GM21381 (cell line): ENCODE measurements at regions not wholly inside any gene's neighbourhood (a gene's known extent, or its start where the extent isn't known, plus 50 kb on each side); places are given as distances from the start of the nearest gene placed in this dataset.

Experiments used
- ATAC-seq: cut with Tn5 transposase; IDR thresholded peaks from one replicate; pipeline ENCODE4 v1.9.1; 2021; ENCODE audit warnings: mild to moderate bottlenecking, moderate library complexity; ENCODE audit not compliant: unreplicated experiment

GRCh38 chr11:104609311-104610085, 288.8 kb downstream of the CASP12 start:
- peak; percentile 78 for ATAC-seq

GRCh38 chr11:104602643-104603042, 295.6 kb downstream of the CASP12 start:
- ATAC-seq, result no peak

DNA sequence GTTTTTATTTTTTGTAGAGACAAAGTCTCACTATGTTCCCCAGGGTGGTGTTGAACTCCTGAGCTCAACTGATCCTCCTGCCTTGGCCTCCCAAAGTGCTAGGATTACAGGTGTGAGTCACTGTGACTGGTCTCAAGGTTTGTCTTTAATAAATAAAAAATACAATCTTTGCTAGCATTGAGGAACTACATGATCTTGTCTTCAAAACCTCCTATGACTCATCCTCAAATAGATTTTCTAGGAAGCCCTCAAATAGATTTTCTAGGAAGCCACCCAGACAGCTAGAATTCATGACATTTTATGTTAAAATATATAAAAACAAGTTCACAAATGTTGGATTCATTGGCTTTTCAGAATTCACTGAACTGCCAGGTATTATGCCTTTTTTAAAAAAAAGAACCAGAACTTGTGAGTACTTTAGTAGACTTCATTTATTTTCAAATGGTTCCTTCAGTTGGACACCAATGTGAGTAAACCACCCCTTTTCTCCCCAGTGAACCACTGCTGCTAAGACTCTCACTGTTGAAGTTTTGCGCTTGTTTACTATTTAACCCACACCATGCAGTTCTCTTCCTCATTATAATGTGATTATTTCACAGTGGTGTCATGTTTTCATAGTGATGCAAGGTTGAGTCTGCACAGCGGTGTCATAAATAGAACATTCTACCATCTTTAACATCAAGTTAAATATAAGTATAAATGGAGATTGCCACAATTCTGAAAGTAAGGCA, 303.9 kb downstream of the CASP12 start:
- ATAC-seq, result no peak

DNA sequence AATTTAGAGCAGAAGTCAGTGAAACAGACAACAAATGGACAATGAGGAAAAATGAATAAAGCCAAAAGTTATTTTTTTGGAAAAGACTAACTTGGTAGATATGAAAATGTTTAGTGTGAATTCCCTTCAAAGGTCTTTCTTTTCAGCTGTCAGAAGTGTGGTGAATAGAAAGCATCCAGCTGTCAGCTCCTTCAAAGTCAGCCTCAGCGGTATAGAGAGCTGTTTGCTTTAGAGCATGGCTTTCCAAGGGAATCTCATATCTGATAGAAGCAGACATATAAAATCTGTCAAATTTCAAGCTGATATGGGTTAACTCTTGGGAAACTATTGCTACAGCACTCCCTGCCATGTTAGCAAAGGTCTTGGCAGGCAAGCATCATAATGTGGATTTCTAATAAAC, 309.3 kb downstream of the CASP12 start:
- ATAC-seq, result no peak

GRCh38 chr11:104588446-104588845, 309.8 kb downstream of the CASP12 start:
- no peak for ATAC-seq

DNA sequence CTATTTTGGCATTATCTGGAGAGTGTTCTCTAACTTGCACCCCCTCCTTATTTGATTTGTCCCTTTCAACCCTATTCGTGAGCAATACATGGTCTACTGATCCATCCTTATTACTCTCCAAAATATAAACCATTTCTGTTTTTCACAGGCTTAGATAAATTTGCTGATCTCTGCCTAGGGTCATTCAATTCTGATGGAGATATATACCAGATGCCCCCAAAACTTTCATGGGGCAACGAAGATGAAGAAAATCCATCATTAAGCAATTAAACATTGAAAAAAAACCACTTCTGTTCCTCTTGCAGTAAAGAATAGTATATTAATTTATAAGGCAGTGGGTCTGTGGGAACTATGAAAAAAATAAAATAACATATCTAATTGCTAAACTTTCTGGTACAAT, 313.4 kb downstream of the CASP12 start:
- ATAC-seq, result no peak

- ATAC-seq, result no peak
These were observed 314.4 kb downstream of the CASP12 start for GRCh38 chr11:104583857-104584256.

- no peak for ATAC-seq
These were observed 315.8 kb downstream of the CASP12 start for GRCh38 chr11:104582431-104582830.

GRCh38 chr11:104581246-104581980, 316.8 kb downstream of the CASP12 start:
- ATAC-seq, result no peak

- ATAC-seq, result no peak
These were observed 324.7 kb downstream of the CASP12 start for GRCh38 chr11:104573441-104573990.

DNA sequence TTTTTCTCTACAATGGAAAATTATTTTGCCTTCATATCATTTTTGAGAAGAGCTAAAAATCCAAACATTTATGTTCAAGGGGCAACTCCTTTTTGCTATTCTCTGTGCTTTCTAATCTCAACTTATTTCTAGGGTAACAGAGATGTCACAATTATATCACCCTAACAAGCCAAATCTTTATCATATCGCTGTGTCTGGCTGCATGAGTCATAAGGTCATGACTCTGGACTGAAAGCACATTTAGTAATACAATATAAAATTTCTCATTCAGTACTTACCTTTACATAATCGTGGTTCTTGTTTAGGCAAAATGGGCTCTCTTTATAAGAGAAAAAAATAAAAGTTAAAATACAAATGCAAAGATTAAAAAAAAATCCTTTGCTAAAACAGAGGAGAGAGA, 326.0 kb downstream of the CASP12 start:
- ATAC-seq, result no peak

- ATAC-seq, result no peak
These were observed 328.1 kb downstream of the CASP12 start for GRCh38 chr11:104570078-104570701.

- no peak for ATAC-seq
These were observed 332.7 kb downstream of the CASP12 start for GRCh38 chr11:104565583-104565961.

GRCh38 chr11:104564921-104565582, 333.2 kb downstream of the CASP12 start:
- no peak for ATAC-seq

DNA sequence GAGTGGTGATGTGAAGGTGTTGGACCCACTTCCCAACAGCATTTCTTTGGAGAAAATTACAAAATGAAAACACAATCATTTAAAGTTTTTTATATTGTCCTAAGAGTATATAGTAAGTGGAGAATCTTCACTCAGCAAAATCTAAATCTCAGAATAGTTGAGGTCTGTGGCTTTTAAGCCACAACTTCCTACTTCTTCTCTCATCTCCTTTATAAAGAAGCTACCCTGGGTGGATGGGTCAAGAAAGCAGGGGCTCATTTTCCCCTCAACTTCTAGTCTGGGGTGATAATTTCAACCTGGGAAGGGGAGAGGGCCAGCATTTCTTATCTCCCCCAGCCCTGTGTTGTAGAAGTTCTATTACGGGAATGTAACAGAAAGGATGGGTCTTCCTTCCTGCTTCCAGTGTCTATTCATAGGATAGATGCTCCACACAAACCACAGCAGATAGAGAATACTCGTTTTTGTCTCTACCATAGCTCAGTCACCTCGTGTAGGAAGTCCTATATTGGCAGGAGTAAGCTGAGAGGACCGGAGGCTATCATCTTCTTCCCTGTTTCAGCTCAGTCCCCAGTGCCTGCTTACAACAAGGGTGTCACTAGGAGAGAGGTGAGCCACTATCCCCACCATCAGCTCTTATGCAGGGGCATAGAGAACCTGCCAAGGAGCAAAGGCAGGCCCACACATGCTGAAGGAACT, 341.5 kb downstream of the CASP12 start:
- ATAC-seq, result no peak

GRCh38 chr11:104549019-104549418, 349.2 kb downstream of the CASP12 start:
- ATAC-seq, result no peak

GRCh38 chr11:104547996-104548661, 350.1 kb downstream of the CASP12 start:
- ATAC-seq, result no peak

GRCh38 chr11:104546501-104546900, 351.8 kb downstream of the CASP12 start:
- ATAC-seq, result no peak

GRCh38 chr11:104541701-104542100, 356.6 kb downstream of the CASP12 start:
- no peak for ATAC-seq
